ENCODE measurements at regions not wholly inside any gene's neighbourhood (a gene's known extent, or its start where the extent isn't known, plus 50 kb on each side); places are given as distances from the start of the nearest gene placed in this dataset.

GRCh38 chr2:88258208-88258607, 88.1 kb downstream of the THNSL2 start:
- no peak for TF ChIP-seq POLR2AphosphoS5 (IDR thresholded peaks at IDR 0.05)
- TF ChIP-seq EP300 (IDR thresholded peaks at IDR 0.05), result no peak
- TF ChIP-seq CTCF (IDR thresholded peaks at IDR 0.05), result no peak
- no peak for TF ChIP-seq POLR2A (IDR thresholded peaks at IDR 0.05)

Data from sigmoid colon (tissue), 4 donors.